Activated gamma-delta T cell treated with anti-CD3 and anti-CD28 coated beads, Interleukin-2, amount 50 U/mL, for 16 hours (primary cell): ENCODE measurements at regions not wholly inside any gene's neighbourhood (a gene's known extent, or its start where the extent isn't known, plus 50 kb on each side); places are given as distances from the start of the nearest gene placed in this dataset.

Source experiments
- DNase-seq: peaks from one replicate; pipeline ENCODE4 v3.0.0-alpha.2; 2020; ENCODE audit warnings: low read depth

DNA sequence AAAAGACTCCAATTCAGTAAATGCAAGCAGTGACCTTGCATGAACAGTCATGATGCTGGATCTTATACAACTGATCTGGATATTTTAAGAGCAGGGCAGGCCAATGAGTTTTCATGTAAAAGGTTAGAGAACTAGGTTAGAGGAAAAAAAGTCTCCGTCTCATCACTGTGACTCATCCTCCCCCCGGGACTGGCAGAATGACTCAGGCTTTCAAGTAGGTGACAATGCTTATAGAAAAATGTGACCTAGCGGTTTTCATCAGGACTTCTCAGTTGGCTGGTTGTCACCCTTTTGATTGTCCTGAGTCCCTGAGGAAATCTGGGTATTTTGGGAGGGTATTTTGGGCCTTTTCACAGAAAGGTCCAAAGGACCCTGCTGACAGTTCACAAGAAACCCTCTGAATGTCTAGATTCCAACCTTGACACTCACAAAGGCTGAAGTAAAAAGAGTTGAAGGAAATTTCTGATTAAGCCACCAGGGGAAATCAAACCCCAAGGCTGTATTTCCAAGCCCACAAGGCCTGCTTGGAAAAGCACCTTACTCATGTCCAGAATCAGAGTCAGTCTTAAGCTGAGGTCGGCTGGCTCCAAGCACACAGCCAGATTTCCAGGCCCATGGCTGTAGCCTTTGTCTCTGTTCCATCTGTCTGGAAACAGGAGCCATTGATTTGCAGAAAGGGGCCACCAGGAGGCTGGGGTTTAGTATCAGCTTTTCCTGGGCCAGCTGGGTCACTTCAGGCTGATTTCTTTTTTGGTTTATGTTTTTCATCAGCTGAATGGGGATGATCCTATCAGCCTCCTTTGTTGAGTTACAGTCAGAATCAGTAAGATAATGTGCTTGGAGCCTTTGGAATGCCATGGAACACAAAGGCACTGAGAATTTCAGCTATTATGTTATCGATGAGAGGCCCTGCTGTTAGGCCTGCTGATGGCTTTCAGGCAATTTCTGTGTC is 226.4 kb upstream of the HABP2 start:
- no peak for DNase-seq

GRCh38 chr10:113329121-113329596 is 223.7 kb upstream of the HABP2 start:
- DNase-seq: no peak

GRCh38 chr10:113331961-113332360 is 220.9 kb upstream of the HABP2 start:
- DNase-seq: no peak

- DNase-seq: no peak
These were observed 219.5 kb upstream of the HABP2 start for GRCh38 chr10:113333313-113333712.

DNA sequence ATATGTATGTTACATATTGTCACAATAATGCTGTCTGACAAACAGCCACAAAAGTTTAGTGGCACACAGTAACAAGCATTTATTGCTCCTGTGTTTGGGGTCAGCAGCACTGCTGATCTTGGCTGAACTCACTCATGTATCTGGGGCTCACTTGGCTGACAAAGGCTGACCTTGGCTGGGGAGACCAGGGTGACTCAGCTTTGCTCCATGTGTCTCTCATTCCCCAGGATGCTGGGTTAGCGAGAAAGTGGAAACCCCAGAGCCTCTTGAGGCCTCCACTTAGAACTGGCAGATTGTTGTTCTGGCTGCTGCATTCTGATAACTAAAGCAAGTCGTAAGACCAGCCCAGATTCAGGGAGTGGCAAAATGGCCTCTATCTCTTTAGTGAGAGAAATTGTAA is 217.3 kb upstream of the HABP2 start:
- DNase-seq: no peak

DNA sequence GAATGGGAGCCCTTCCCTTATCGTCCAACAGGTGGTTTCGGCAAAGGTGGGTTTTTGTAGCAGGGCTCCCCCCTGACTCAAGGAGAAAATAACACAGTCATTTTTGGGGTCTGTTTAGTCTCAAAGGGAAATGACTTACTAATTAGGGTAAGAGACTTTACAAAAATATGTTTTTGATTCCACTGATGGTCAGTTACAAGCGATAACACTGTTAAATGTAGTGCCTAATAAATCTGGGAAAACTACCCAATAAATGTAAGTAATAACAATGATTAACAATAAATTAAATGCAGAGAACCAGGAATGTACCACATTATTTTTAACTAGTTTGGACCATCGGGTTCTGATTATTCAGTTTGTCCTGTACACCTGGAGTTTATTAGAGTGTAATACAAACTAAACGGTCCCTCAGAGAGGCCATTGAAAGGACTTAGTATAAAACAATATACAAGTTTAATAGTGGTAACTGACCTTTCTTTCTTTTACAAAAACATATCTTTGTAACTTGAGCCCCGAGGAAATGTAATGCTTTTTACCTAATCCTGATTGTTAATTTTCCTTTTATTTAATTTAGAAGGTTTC is 216.2 kb upstream of the HABP2 start:
- no peak for DNase-seq

GRCh38 chr10:113337142-113337541 is 215.7 kb upstream of the HABP2 start:
- DNase-seq: no peak

- DNase-seq: no peak
These were observed 213.7 kb upstream of the HABP2 start for GRCh38 chr10:113339121-113339520.

DNA sequence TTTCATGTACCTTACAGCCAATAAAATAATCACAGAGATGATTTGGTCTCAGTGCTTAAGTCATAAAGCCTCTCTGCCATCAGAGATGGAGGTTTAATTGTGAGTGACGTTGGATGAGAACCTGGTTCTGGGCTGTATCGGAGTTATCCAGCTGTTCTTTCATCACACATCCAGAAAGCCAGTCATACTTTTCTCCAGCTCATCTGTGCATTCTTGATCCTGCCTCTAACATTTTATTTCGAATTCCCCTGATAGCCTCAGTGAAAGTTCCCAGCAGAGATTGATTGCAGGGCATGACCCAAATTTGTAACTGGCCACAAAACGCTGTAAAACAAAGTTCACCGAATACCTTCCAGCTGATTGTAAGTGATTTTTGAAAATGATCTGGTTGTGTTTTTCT is 212.6 kb upstream of the HABP2 start:
- no peak for DNase-seq

GRCh38 chr10:113341138-113341537 is 211.7 kb upstream of the HABP2 start:
- no peak for DNase-seq

DNA sequence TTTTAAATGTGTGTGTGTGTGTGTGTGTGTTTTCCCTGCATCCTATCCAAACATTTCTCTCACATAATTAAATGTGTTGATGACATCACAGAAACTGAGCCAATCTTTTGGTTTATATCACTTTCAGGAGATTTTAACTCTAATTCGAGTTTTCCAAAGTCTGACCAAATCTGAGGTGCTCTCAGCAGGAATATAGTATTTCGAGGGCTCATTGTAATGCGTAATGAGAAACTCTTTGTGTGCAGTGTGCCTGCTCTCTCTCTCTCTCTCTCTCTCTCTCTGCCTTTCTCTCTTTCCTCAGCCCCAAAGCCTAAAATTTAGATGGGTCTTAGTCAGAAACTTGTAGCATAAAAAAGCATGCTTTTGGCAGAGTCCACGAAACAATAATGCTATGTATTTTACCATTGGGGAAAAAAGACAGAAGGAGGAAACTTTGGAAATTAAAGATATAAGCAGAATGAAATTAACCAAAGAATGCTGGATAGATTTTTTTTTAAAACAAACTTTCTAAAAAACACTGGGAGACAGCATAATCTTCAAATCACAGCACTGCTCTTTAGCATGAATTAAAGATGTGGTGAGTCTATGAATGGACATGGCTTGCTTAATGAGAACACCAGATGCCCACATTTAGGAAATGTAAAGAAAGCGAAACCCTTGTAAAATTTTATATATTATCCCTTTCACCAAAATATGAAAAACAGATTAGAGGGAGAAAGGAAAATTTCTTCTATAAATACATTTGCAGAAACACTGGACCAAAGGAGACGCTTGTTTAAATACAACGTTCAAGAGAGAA is 206.8 kb upstream of the HABP2 start:
- DNase-seq: no peak

- no peak for DNase-seq
These were observed 205.3 kb upstream of the HABP2 start for GRCh38 chr10:113347508-113347907.

GRCh38 chr10:113348694-113349093 is 204.2 kb upstream of the HABP2 start:
- DNase-seq: no peak

- DNase-seq: no peak
These were observed 202.4 kb upstream of the HABP2 start for GRCh38 chr10:113350311-113351040.

DNA sequence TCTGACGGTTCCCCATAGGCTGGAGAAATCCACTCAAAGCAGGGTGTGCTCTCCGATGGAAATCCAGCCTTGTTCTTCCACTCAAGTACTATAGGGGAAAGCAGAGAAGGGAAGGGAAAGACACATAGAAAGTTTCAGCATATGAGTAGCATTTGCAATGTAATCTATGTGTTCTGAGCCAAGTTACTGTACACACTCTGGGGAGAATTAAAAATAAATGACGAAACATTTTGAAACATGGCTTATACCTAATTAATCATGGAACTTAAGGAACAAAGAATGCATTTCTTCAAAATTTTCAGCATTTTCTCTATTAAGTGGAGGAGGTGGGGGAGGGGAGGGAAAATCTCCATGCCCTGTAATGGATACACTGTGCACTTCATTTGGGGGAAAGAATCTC is 198.1 kb upstream of the HABP2 start:
- no peak for DNase-seq

- no peak for DNase-seq
These were observed 195.8 kb upstream of the HABP2 start for GRCh38 chr10:113356794-113357680.

DNA sequence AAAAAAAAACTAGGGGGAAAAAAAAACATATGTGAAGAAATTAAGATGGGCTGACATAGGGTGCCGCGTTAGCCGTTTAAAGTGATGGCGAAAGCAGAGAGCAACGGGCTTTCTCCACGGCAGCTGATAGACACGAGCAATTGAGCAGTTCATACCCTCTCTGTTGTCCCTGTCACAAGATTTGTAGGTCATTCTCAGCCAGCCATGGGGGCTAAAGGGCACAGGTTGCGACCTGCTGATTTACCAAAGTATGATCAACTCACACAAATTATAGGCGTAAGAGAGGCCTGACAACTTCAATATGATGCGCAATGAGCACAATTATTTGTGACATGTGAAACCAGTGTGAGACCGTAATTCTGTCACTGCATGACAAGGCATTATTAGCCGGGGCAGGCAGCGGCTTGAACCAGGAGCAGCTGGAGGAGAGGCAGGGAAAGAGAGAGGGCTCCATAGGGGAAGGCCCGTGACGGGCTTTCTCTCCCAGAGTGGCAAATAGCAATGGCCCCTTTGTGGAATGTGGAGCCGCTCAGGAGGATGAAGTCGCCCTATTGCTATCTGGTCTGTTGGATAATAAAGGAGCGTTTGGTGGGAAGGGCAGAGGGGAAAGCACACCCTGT is 195.1 kb upstream of the HABP2 start:
- DNase-seq: no peak

GRCh38 chr10:113359655-113360054 is 193.2 kb upstream of the HABP2 start:
- no peak for DNase-seq

- no peak for DNase-seq
These were observed 192.0 kb upstream of the HABP2 start for GRCh38 chr10:113360870-113361269.

GRCh38 chr10:113362645-113363091 is 190.2 kb upstream of the HABP2 start:
- DNase-seq: no peak
